ENCODE measurements at regions not wholly inside any gene's neighbourhood (a gene's known extent, or its start where the extent isn't known, plus 50 kb on each side); places are given as distances from the start of the nearest gene placed in this dataset.

DNA sequence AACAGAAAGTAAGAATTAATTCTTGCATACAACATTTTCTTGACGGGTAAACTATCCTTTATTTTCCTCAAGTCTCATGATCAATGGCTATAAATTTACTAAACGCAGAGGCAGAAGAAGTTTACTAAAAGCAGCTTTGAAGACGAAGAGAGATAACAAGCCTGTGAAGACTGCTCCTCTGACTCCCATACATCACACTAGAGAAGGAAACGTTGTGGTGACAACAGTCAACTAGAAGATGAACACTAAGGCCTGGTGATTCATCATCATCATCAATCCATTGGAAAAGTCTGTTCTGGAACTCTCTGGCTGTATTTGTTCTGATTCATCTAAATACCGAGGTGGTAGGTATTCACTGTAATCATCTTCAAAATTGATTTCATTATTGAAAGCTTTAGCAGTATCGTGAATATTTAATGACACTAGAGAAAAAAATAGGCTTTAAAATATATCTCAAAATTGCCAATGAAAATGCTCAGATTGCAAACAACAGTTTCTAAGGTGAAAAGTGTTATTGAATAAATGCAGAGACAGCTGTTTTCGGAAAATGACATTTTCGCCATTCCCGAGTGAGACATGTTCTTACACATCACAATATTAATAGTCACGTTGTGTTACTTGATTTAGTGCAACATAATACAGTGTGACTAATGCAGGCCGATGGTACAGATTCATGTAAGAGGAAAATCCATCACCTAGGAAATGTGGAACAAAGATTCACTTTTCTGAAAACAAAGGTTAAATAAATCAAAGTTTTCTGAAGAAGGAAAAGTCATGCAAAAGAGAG lies 260.5 kb downstream of the C12orf50 start:
- no peak for FAIRE-seq
- BruUV-seq (replicated peaks), result no TSS peak
- Histone ChIP-seq H3K4me1 (ENCODE audit: control insufficient read depth, extremely low read depth, insufficient read depth, low read length) (no peaks in the 10 kb centered on the region), H3K4me2 (ENCODE audit: insufficient read depth, low read length) (no peak overlapping the region), H3K27ac (ENCODE audit: insufficient read depth, low read depth, low read length) (no peak overlapping the region), H3K27me3 (ENCODE audit: control insufficient read depth in 2 of 2, insufficient read depth in 2 of 2, low read length in 2 of 2) (peaks cover 0 to 2% of the 10 kb centered on the region in 2 experiments), H3K79me2 (ENCODE audit: control insufficient read depth, insufficient read depth, low read length) (no peaks in the 10 kb centered on the region), H3K36me3 (ENCODE audit: control insufficient read depth in 2 of 2, extremely low read depth in 1 of 2, insufficient read depth in 2 of 2, low read length in 2 of 2) (no peaks in the 10 kb centered on the region), H2AFZ (ENCODE audit: low read depth, low read length) (no peak overlapping the region), H3K9me3 (replicated peaks; ENCODE audit: control insufficient read depth, insufficient read depth, low read length) (no peaks in the 10 kb centered on the region), H3K9ac (replicated peaks; ENCODE audit: extremely low read depth, insufficient read depth, low read length) (no peak overlapping the region), H4K20me1 (replicated peaks; ENCODE audit: control insufficient read depth, extremely low read depth, insufficient read depth, low read length) (no peaks in the 10 kb centered on the region), H3K9me1 (replicated peaks; ENCODE audit: control insufficient read depth, extremely low read depth, insufficient read depth, low read length) (no peaks in the 10 kb centered on the region), H3K4me3 (replicated peaks in 1 of 3; ENCODE audit: insufficient read depth in 1 of 3, low read depth in 1 of 3, low read length in 3 of 3) (no peak overlapping the region)
- intact Hi-C loops (cut with micrococcal nuclease) (no loop called here), dilution Hi-C loops (cut with MboI; ENCODE audit: extremely low pct_ligation_motif_present, low sequenced_read_pairs) (no loop called here)
- ChIA-PET CTCF (no interaction called here), POLR2A (no interaction called here)
- no peak for DNase-seq (ENCODE audit: low read depth, low spot score)
- no peak for TF ChIP-seq GATA2 (IDR thresholded peaks at IDR 0.05; ENCODE audit: insufficient read depth, insufficient read length, low read depth, low read length)
- TF ChIP-seq, protein P1, sequence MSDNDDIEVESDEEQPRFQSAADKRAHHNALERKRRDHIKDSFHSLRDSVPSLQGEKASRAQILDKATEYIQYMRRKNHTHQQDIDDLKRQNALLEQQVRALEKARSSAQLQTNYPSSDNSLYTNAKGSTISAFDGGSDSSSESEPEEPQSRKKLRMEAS (IDR thresholded peaks at IDR 0.05; ENCODE audit: insufficient read depth, insufficient read length), result no peak
- TF ChIP-seq, protein P2, sequence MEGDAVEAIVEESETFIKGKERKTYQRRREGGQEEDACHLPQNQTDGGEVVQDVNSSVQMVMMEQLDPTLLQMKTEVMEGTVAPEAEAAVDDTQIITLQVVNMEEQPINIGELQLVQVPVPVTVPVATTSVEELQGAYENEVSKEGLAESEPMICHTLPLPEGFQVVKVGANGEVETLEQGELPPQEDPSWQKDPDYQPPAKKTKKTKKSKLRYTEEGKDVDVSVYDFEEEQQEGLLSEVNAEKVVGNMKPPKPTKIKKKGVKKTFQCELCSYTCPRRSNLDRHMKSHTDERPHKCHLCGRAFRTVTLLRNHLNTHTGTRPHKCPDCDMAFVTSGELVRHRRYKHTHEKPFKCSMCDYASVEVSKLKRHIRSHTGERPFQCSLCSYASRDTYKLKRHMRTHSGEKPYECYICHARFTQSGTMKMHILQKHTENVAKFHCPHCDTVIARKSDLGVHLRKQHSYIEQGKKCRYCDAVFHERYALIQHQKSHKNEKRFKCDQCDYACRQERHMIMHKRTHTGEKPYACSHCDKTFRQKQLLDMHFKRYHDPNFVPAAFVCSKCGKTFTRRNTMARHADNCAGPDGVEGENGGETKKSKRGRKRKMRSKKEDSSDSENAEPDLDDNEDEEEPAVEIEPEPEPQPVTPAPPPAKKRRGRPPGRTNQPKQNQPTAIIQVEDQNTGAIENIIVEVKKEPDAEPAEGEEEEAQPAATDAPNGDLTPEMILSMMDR (IDR thresholded peaks at IDR 0.05; ENCODE audit: extremely low read depth in 1 of 2, insufficient read depth in 1 of 2, low read depth in 1 of 2, low read length in 2 of 2), result no peak
- no peak for TF ChIP-seq JUN (IDR thresholded peaks at IDR 0.05; ENCODE audit: borderline replicate concordance, insufficient read depth, insufficient read length, low read depth)
- no peak for TF ChIP-seq FOS (IDR thresholded peaks at IDR 0.05; ENCODE audit: borderline replicate concordance, insufficient read depth, low read length)
- TF ChIP-seq EZH2 (IDR thresholded peaks at IDR 0.05; ENCODE audit: borderline replicate concordance, low read depth, low read length, severe bottlenecking), result no peak
- TF ChIP-seq POLR2AphosphoS5 (IDR thresholded peaks at IDR 0.05; ENCODE audit: insufficient read depth, low read depth, low read length), result no peak
- TF ChIP-seq MYC (IDR thresholded peaks at IDR 0.05; ENCODE audit: low read depth, low read length), result no peak
- no peak for TF ChIP-seq POLR2A (IDR thresholded peaks at IDR 0.05; ENCODE audit: low read depth, low read length)

All from endothelial cell of umbilical vein (primary cell).